AG09319 (cell line): ENCODE measurements at regions not wholly inside any gene's neighbourhood (a gene's known extent, or its start where the extent isn't known, plus 50 kb on each side); places are given as distances from the start of the nearest gene placed in this dataset.

Source experiments
- DNase-seq: peaks from one replicate; pipeline ENCODE4 v3.0.0-alpha.2; 2010; ENCODE audit warnings: low read depth; ENCODE audit errors: extremely low read depth
- TF ChIP-seq, protein P1 (sequence below): IDR thresholded peaks from 2 replicates; pipeline ENCODE4 v1.5.1; 2011; ENCODE audit warnings: low read depth, mild to moderate bottlenecking, inconsistent platforms, low read length, moderate library complexity

DNA sequence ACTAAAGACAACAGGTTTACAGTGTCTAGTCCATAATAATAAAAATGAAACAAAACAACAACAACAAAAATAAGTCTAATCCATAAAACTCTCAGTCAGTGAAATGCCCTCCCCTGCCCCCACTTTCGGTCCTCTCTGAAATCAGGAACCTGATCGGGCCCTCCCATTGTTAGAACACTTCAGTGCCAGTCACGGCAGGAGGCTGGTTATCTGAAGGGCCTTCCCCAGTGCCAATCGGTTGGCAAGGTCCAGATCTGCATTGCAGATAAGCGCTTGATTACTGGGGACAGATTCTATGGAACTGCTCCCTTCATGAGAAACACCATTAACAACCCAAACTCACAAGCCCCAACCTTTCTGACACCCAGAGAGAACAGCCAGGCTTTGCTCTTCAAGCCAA, 72.2 kb upstream of the EEPD1 start:
- no peak for DNase-seq

DNA sequence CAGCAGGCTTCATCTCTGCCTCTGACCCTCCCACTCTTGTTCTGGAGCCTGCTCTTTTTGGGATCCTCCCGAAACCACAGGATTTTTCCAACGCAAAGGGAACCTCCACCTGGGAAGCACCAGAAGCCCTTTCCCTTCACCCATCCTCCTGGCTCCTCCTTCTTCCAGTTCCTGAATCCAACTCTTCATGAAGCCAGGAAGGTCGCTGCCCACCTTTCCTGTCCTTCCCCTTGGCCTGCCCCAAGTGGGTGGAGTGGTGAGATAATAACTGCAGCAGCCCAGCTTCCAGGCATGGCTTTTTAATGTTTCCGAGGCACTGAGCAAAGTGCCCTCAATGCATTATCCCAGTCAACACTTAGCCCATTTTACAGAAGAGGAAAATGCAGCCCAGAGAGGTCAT, 70.8 kb upstream of the EEPD1 start:
- TF ChIP-seq, protein P1, sequence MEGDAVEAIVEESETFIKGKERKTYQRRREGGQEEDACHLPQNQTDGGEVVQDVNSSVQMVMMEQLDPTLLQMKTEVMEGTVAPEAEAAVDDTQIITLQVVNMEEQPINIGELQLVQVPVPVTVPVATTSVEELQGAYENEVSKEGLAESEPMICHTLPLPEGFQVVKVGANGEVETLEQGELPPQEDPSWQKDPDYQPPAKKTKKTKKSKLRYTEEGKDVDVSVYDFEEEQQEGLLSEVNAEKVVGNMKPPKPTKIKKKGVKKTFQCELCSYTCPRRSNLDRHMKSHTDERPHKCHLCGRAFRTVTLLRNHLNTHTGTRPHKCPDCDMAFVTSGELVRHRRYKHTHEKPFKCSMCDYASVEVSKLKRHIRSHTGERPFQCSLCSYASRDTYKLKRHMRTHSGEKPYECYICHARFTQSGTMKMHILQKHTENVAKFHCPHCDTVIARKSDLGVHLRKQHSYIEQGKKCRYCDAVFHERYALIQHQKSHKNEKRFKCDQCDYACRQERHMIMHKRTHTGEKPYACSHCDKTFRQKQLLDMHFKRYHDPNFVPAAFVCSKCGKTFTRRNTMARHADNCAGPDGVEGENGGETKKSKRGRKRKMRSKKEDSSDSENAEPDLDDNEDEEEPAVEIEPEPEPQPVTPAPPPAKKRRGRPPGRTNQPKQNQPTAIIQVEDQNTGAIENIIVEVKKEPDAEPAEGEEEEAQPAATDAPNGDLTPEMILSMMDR: no peak

More for the DNA sequence above, 72.2 kb upstream of the EEPD1 start:
- TF ChIP-seq, protein P1: no peak

DNA sequence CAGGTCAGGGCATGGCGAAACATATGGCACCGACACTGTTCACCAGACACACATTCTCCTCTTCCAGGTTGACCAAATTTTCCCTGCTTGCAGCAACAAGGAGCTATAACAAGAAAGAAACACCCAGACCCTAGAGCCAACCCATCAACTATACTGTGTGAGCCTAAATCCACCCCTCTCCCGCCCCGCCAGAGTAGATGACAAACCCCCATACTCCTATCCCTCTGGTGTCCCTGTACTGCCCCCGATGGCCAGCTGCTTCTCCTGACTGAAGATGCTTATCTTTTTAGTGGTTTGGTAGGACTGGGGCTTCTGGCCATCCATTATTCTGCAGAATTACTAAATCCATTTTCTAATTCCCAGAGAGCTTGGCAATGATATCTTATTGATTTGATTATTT, 70.1 kb upstream of the EEPD1 start:
- TF ChIP-seq, protein P1: no peak; the same call in 1 of the 2 replicates
- DNase-seq: no peak

More for the DNA sequence above, 70.8 kb upstream of the EEPD1 start:
- DNase-seq: no peak

DNA sequence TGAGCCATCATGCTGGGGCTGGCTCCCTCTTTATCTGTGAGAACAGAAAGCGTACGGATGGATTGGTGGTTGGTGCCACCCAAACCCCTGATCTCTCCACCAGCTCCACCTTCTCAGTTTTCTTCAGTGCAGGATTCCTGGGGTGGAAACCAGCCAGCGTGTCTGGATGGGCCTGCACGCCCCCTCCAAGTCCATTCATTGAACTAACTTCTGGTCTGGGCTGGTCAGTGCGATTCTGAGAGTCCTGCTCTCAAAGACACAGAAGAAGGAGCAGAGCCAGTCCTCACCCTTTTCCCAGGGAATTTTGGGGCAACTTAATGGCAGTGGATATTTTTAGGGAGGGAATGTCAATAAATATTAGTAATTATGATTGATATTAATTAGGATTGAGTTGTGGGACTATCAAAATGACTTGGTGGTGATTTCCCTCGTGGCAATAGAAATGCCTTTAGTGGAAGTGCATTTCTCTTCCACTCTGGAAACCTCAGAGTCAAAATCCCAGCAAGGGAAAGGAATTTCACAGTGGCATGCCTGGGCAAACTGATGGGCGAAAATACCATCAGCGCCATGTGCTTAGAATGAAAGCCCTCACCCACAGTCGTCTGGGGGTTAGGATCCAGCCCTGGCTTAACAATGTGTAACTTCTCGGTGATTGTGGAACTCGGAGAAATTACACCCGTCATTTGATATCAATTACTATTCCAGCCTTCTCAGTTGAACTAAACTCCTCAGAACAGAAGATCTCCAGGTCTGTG, 69.3 kb upstream of the EEPD1 start:
- TF ChIP-seq, protein P1: no peak
- DNase-seq: no peak

DNA sequence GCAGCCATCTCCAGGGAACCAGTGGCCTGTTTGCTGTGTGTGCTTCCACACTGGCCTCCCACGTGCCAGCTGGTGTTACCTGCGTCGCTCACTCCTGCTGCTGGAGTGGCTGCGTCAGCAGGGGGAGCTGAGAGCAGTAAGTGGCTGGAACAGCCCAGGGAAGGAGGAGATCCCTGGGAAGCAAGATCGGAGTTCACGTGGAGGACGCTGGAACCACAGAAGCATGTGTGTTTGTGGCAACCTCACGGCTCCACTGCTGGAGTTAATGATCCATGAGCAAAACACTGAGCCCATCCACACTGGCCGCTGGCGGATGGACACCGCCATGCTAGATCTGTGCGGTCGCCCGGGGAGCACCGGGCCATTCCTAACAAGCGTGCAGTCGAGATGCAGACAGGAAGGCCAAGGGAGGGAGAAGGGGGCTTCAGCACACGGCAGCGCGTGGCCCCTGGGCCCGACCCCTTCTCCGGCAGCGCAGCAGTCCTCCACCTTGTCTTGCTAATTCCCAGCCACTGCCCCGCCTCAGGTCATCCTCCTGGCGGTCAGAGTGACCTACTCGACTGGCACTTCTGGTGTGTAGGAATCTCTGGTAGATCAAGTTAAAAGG, 68.5 kb upstream of the EEPD1 start:
- DNase-seq: peak; percentile 2
- TF ChIP-seq, protein P1: peak; percentile 28

DNA sequence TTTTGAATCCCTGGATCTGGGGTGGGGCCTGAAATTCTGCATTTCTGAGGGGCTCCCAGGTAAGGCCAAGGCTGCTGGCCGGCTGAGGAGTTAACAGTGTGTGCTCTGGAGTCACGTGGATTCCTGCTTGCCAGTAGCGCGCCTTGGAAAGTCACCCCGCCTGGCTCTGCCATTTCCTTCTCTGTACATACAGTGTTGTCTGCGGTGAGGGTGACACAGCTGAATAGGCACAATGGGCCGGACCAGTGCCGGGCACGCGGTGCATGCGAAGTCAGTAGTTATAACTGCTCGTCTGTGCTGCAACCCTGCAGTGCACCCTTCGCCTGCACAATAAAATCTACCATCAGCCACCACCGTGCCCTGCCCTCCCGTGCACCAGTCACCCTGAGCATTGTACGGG, 68.0 kb upstream of the EEPD1 start:
- DNase-seq: no peak
- TF ChIP-seq, protein P1: no peak

DNA sequence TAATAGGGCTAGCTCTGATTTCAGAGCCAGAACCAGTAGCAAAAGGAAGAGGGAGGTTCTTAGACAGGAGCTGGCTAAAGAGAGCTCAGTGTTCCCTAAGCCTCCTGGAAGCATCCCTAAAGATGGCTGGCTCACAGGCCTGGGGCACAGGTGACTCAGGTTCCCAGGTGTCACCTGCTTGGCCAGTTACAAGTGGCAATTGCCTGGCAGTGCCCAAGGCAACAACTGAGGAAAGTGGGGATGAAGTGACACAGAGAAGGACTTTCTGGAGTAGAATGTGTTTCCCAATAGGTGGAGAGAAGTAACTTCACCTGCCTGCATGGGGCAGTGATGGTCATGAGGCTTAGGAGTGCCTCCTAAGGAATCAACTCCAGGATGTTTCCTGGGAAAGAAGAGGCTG, 66.5 kb upstream of the EEPD1 start:
- no peak for DNase-seq
- TF ChIP-seq, protein P1: no peak
